NCI-H146 treated with DMSO at 0.1 percent for 48 hours (cell line): ENCODE measurements at regions not wholly inside any gene's neighbourhood (a gene's known extent, or its start where the extent isn't known, plus 50 kb on each side); places are given as distances from the start of the nearest gene placed in this dataset.
"Not testable (repeated sequence)": the region's sequence is repeated elsewhere in the genome, so short reads cannot be mapped to it uniquely, and the experiment has no call there.

Source experiments
- DNase-seq: peaks from one replicate; lab custom pipeline; 2025; ENCODE audit not compliant: unreplicated experiment; lab: John Stamatoyannopoulos, UW

- no peak for DNase-seq
These were observed 688.9 kb upstream of the RAG2 start for GRCh38 chr11:37286890-37287289.

- DNase-seq = no peak
These were observed 684.3 kb upstream of the RAG2 start for GRCh38 chr11:37282367-37282766.

- DNase-seq = no peak
These were observed 682.2 kb upstream of the RAG2 start for GRCh38 chr11:37280200-37280599.

DNA sequence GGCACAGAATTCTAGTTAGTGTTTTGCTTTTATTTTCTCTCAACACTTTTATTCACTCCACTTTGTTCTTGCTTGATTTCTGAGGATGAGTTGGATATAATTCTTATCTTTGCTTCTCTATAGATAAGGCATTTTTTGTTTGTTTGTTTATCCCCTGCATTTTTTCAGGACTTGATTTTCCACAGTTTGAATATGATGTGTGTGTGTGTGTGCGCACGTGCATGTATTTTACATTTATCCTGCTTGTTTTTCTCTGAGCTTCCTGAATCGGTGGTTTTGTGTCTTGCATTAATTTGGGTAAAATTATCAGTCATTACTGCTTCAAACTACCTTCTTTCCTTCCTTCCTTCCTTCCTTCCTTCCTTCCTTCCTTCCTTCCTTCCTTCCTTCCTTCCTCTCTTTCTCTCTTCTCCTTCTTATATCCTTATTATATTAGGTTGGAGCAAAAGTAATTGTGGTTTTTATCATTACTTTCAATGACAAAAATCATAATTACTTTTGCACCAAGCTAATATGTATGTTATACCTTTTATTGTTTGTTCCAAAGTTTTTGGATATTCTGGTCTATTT, 679.9 kb upstream of the RAG2 start:
- DNase-seq = no peak

GRCh38 chr11:37264783-37265182, 666.7 kb upstream of the RAG2 start:
- DNase-seq = no peak

DNA sequence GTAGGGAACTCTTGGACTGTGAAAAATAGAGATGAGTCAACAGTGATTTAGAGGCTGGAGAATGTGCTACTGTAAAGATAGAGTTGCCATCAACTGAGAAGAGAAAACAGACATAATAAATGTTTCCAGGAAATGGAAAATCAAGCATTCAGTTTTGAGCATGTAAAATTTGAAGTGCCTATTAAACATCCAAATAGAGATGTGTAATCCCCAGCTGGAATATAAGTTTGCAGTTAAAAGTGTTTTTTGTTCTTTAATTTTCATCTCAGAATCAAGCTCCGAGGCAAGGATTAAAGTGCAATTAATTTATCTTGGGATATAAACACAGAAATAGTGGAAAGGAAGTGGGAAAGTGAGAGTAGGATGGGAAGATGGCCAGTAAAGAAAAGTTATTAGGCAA, 666.0 kb upstream of the RAG2 start:
- DNase-seq = no peak

DNA sequence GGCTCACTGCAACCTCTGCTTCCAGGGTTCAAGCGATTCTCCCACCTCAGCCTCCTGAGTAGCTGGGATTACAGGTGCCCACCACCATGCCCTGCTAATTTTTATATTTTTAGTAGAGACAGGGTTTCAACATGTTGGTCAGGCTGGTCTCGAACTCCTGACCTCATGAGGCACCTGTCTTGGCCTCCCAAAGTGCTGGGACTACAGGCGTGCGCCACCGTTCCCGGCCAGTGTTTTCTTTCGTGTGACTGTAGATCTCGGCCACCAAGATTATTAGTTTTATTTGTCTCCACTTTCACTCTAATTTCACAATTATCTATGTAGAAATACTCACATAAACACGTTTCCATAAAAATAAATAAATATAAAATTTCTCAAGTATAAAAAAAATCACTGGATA, 665.4 kb upstream of the RAG2 start:
- DNase-seq = not testable (repeated sequence)

- no peak for DNase-seq
These were observed 661.7 kb upstream of the RAG2 start for GRCh38 chr11:37259734-37260133.

DNA sequence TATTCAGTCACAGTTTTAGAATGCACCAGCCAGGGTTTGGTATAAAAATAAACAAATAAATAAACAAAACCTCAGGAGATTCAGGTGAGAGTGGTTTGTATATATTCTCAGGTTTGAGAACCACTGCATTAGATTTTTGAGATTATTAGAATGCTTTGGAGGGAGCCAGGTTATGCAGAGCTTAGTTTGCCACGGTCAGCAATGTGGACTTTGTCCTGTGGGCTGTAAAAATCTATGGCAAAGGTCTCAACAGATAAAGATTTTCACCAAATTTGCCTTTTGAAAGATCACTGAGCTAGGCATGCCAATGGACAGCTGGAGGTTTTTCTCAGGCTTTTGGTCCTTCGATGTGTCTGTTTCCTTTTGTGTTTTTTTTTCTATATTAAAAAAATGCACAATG, 650.1 kb upstream of the RAG2 start:
- DNase-seq = no peak

DNA sequence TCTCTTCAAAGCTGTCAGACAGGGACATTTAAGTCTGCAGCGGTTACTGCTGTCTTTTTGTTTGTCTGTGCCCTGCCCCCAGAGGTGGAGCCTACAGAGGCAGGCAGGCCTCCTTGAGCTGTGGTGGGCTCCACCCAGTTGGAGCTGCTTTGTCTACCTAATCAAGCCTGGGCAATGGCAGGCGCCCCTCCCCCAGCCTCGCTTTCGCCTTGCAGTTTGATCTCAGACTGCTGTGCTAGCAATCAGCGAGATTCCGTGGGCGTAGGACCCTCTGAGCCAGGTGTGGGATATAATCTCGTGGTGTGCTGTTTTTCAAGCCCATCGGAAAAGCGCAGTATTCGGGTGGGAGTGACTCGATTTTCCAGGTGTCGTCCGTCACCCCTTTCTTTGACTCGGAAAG, 648.1 kb upstream of the RAG2 start:
- not testable (repeated sequence) for DNase-seq

- DNase-seq = no peak
These were observed 632.8 kb upstream of the RAG2 start for GRCh38 chr11:37230865-37231264.

- DNase-seq = no peak
These were observed 625.9 kb upstream of the RAG2 start for GRCh38 chr11:37223962-37224361.

- DNase-seq = no peak
These were observed 605.0 kb upstream of the RAG2 start for GRCh38 chr11:37203006-37203405.

GRCh38 chr11:37199082-37199481, 601.0 kb upstream of the RAG2 start:
- DNase-seq = no peak

DNA sequence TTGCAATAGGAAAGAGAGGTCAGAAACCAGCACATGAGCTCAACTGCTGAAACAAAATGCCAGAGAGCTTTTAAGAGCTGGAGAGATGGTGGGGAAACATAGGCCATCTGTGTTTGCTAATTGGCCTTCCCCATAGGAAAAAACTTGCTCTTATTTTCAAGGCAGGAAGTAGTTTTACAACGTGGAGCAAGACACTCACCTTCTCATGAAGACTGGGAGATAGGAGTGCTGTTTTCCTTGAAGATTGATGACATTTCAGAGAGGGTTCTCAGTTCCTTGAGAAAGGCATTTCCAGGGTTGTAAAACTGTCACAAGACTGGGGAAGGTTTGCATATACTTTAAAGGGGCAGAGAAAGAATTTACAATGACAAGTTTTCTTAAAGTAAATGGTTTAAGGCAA, 586.3 kb upstream of the RAG2 start:
- no peak for DNase-seq

DNA sequence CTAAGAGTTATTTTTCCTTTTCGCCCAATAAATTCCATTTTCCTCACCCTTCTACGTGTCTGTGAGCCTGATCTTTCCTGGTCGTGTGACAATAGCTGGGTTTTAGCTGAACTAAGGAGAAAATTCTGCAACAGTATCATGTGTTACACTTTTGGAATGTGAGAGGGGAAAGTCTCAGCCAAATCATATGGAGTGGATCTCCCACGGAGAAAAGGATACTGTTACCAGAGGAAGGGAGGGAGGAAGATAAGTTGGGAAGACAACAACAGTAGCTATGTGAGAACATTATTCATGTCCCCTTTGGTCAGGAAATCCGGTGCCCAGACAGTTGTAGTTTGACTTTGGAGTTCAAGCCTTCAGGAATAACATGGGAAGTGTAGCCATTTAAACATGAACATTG, 584.0 kb upstream of the RAG2 start:
- DNase-seq = no peak

GRCh38 chr11:37177721-37178120, 579.7 kb upstream of the RAG2 start:
- DNase-seq = no peak

- no peak for DNase-seq
These were observed 573.4 kb upstream of the RAG2 start for GRCh38 chr11:37171451-37171850.

GRCh38 chr11:37170311-37170710, 572.3 kb upstream of the RAG2 start:
- no peak for DNase-seq

GRCh38 chr11:37145434-37145833, 547.4 kb upstream of the RAG2 start:
- DNase-seq = not testable (repeated sequence)

- DNase-seq = no peak
These were observed 544.6 kb upstream of the RAG2 start for GRCh38 chr11:37142591-37142990.

- no peak for DNase-seq
These were observed 543.7 kb upstream of the RAG2 start for GRCh38 chr11:37141707-37142106.

- DNase-seq = not testable (repeated sequence)
These were observed 537.6 kb upstream of the RAG2 start for GRCh38 chr11:37135606-37136005.

- DNase-seq = no peak
These were observed 536.6 kb upstream of the RAG2 start for GRCh38 chr11:37134637-37135036.
